ENCODE measurements at regions not wholly inside any gene's neighbourhood (a gene's known extent, or its start where the extent isn't known, plus 50 kb on each side); places are given as distances from the start of the nearest gene placed in this dataset.

DNA sequence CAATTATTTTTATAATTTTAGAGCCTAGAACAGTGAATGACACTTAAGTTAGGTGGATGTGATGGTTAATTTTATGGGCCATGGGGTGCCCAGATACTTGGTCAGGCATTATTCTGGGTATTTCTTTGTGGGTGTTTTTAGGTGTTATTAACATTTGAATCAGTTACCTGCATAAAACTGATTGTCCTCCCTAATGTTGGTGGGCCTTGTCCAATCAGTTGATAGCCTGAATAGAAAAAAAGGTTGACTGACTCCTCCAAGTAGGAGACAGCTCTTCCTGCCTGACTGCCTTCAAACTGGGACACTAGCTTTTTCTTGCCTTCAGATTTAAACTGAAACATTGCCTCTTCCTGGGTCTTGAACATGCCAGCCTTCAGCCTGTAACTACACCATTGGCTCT is 312.9 kb upstream of the FIGN start:
- no peaks in the 10 kb centered on the region for H3K27me3 ChIP-seq (ENCODE audit: control insufficient read depth, insufficient read depth, low read length)

DNA sequence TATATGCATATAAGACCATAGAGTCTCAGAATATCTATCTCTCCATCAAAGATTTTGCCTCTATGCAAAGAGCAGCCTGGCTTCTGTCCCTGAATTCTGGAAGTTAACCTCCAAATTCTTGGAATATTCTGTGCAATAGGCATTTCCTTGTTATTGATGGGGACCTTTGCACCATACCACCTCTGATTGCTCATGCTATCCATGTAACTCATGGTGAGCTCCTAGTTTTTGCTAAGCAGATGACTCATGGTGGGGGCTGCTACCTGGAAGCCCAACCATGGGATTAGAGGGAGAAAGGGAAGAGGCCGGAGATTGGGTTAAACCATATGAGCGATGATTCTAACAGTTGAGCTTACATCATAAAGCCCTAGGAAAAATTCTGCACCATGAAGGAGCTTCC is 310.2 kb upstream of the FIGN start:
- FAIRE-seq (no peak), DNase-seq (ENCODE audit: low read depth) (no peak)
- TF ChIP-seq, protein P1, sequence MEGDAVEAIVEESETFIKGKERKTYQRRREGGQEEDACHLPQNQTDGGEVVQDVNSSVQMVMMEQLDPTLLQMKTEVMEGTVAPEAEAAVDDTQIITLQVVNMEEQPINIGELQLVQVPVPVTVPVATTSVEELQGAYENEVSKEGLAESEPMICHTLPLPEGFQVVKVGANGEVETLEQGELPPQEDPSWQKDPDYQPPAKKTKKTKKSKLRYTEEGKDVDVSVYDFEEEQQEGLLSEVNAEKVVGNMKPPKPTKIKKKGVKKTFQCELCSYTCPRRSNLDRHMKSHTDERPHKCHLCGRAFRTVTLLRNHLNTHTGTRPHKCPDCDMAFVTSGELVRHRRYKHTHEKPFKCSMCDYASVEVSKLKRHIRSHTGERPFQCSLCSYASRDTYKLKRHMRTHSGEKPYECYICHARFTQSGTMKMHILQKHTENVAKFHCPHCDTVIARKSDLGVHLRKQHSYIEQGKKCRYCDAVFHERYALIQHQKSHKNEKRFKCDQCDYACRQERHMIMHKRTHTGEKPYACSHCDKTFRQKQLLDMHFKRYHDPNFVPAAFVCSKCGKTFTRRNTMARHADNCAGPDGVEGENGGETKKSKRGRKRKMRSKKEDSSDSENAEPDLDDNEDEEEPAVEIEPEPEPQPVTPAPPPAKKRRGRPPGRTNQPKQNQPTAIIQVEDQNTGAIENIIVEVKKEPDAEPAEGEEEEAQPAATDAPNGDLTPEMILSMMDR (IDR thresholded peaks at IDR 0.05; ENCODE audit: insufficient read depth, low read length, severe bottlenecking) = no peak
- Histone ChIP-seq H3K4me3 (ENCODE audit: low read depth, low read length) (no peak overlapping the region), H3K36me3 (ENCODE audit: control insufficient read depth, insufficient read depth, low read length) (no peaks in the 10 kb centered on the region), H3K27me3 (ENCODE audit: control insufficient read depth, insufficient read depth, low read length) (no peaks in the 10 kb centered on the region)

More for the DNA sequence above, 312.9 kb upstream of the FIGN start:
- no peak overlapping the region for H3K4me3 ChIP-seq (ENCODE audit: low read depth, low read length)
- H3K36me3 ChIP-seq (ENCODE audit: control insufficient read depth, insufficient read depth, low read length) = no peaks in the 10 kb centered on the region
- FAIRE-seq (no peak), DNase-seq (ENCODE audit: low read depth) (no peak)
- TF ChIP-seq, protein P1 (IDR thresholded peaks at IDR 0.05; ENCODE audit: insufficient read depth, low read length, severe bottlenecking) = no peak

DNA sequence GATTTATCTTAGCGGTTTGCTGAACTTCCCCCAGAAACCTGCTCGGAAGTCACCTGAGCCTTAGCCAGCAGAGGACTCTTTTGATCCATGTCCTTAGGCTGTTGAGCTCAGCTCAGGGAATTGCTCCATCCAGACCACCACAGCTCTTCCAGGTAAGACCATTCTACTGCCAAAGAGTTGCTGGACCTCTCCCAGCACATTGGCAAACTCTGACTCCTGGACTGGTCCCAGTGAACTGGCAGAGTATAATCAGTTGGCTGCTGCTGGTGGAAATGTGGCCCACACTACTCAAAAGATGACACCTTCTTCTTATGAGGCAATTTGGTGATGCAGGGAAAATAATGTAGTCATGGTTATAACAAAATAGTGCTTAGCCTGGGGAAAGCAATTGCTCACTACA is 308.8 kb upstream of the FIGN start:
- DNase-seq (ENCODE audit: low read depth) (no peak), FAIRE-seq (no peak)
- Histone ChIP-seq H3K27me3 (ENCODE audit: control insufficient read depth, insufficient read depth, low read length) (no peaks in the 10 kb centered on the region), H3K4me3 (ENCODE audit: low read depth, low read length) (no peak overlapping the region), H3K36me3 (ENCODE audit: control insufficient read depth, insufficient read depth, low read length) (no peaks in the 10 kb centered on the region)
- TF ChIP-seq, protein P1 (IDR thresholded peaks at IDR 0.05; ENCODE audit: insufficient read depth, low read length, severe bottlenecking) = no peak

DNA sequence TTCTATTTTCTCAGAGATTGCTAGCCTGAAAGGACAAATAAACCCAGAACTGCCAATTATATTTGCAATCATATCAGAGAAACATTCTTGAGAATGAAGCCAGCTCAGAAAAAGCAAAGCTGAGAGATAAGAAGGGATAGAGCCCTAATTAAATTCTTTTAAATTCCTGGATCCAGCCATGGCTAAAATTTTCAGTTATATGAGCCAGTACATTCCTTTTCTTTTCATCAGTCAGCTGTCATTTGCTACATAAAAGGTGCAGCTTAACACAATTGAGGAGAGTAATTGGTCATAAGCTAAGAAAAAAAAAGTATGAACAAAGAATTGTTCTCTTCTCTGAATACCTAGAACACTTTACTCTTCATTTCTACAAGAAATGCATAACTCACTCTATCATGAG is 303.5 kb upstream of the FIGN start:
- Histone ChIP-seq H3K4me3 (ENCODE audit: low read depth, low read length) (no peak overlapping the region), H3K27me3 (ENCODE audit: control insufficient read depth, insufficient read depth, low read length) (no peaks in the 10 kb centered on the region), H3K36me3 (ENCODE audit: control insufficient read depth, insufficient read depth, low read length) (no peaks in the 10 kb centered on the region)
- TF ChIP-seq, protein P1 (IDR thresholded peaks at IDR 0.05; ENCODE audit: insufficient read depth, low read length, severe bottlenecking) = no peak
- DNase-seq (ENCODE audit: low read depth) = no peak
- no peak for FAIRE-seq

DNA sequence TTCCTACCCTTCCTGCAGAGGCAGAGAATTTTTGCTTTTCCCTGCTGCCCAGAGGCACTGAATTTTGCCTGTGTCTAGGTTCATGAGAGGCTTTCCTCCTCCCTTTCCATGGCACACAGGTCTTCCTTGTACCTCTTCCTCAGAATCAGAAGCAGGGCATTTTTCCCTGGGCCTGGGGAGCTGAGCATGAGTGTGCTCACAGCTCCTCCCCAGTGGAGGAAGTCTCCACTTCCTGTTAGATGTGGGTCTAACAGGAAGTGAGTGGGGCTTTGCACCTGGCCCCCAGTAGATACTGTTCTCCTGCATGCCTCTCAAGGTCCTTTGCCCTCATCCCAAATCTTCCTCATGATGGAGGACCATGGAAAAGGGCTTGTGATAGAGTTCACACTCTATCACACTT is 297.2 kb upstream of the FIGN start:
- Histone ChIP-seq H3K4me3 (ENCODE audit: low read depth, low read length) (no peak overlapping the region), H3K36me3 (ENCODE audit: control insufficient read depth, insufficient read depth, low read length) (no peaks in the 10 kb centered on the region), H3K27me3 (ENCODE audit: control insufficient read depth, insufficient read depth, low read length) (no peaks in the 10 kb centered on the region)
- FAIRE-seq (no peak), DNase-seq (ENCODE audit: low read depth) (no peak)
- TF ChIP-seq, protein P1 (IDR thresholded peaks at IDR 0.05; ENCODE audit: insufficient read depth, low read length, severe bottlenecking) = no peak

DNA sequence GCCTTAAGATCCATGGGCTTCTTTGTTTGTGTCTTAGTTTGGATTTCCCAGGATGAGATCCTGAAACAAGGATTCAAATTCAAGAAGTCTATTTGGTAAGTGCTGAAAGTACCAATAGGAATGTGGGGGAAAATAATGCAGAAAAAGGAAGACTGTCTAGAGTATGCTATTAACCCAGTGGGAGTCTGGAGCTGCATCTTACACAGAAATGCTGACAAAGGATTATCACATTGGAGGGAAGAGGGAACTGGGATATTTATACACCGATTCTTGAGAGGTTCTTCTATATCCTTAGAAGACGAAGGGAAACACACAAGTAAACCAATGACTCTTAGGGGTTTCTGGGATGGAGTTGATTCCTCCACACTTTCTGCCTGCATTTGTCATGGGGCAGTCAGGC is 294.8 kb upstream of the FIGN start:
- DNase-seq (ENCODE audit: low read depth) (no peak), FAIRE-seq (no peak)
- TF ChIP-seq, protein P1 (IDR thresholded peaks at IDR 0.05; ENCODE audit: insufficient read depth, low read length, severe bottlenecking) = no peak
- Histone ChIP-seq H3K27me3 (ENCODE audit: control insufficient read depth, insufficient read depth, low read length) (no peaks in the 10 kb centered on the region), H3K36me3 (ENCODE audit: control insufficient read depth, insufficient read depth, low read length) (no peaks in the 10 kb centered on the region), H3K4me3 (ENCODE audit: low read depth, low read length) (no peak overlapping the region)

All from bronchial epithelial cell (primary cell).